ENCODE measurements at regions not wholly inside any gene's neighbourhood (a gene's known extent, or its start where the extent isn't known, plus 50 kb on each side); places are given as distances from the start of the nearest gene placed in this dataset.

- no peak for TF ChIP-seq CTCF (conservative IDR thresholded peaks at IDR 0.05; ENCODE audit: low read depth, low read length)
- no peak for TF ChIP-seq EZH2 (IDR thresholded peaks at IDR 0.05; ENCODE audit: low read length, unreplicated experiment)
Observed at GRCh38 chr3:117818592-117818991, 1109.0 kb downstream of the TUSC7 start.

Data from PC-3 (cell line).